ENCODE measurements at regions not wholly inside any gene's neighbourhood (a gene's known extent, or its start where the extent isn't known, plus 50 kb on each side); places are given as distances from the start of the nearest gene placed in this dataset.

- TF ChIP-seq POLR2AphosphoS5 (IDR thresholded peaks at IDR 0.05; ENCODE audit: low read depth, low read length), result no peak
- no peak for TF ChIP-seq REST (IDR thresholded peaks at IDR 0.05; ENCODE audit: insufficient read depth in 1 of 2, low read depth in 2 of 2, low read length in 2 of 2)
These were observed 167.1 kb downstream of the ADAMTS15 start for GRCh38 chr11:130615561-130615960.

Measured in PFSK-1 (cell line).